H1 (cell line): ENCODE measurements at regions not wholly inside any gene's neighbourhood (a gene's known extent, or its start where the extent isn't known, plus 50 kb on each side); places are given as distances from the start of the nearest gene placed in this dataset.

ENCODE experiments used
- CTCF ChIA-PET: fragments of 300-600 bp; sonication (Branson Sonifier 250); formaldehyde crosslinking; loops from one replicate; lab custom pipeline; 2021; ENCODE audit not compliant: partially characterized antibody; lab: Charles Lee
- POLR2A ChIA-PET: fragments of 300-600 bp; sonication (Branson Sonifier 250); formaldehyde crosslinking; loops from one replicate; lab custom pipeline; 2021; ENCODE audit warnings: inconsistent platforms; ENCODE audit not compliant: partially characterized antibody; lab: Charles Lee
- DNase-seq, 2 experiments: peaks; one replicate each; pipeline versions ENCODE4 v3.0.0 to v3.0.0-alpha.2; 2010 to 2022; ENCODE audit warnings: low spot score in 2 of 2, low read depth in 1 of 2, mixed read lengths in 1 of 2
- FAIRE-seq: peaks from 2 replicates; lab custom pipeline; 2011; peaks lifted over from hg19 to GRCh38; lab: Jason Lieb, UNC
- H2AFZ ChIP-seq: 2 replicates; pipeline ENCODE4 v1.8.1; 2012; ENCODE audit warnings: low read length, inconsistent platforms
- H2AK5ac ChIP-seq: 2 replicates; pipeline ENCODE4 v1.6.1; 2013; ENCODE audit warnings: low read depth, low read length
- H2BK120ac ChIP-seq: replicated peaks from 2 replicates; pipeline ENCODE3; 2013; ENCODE audit warnings: low read depth, low read length, inconsistent platforms
- H2BK12ac ChIP-seq: 2 replicates; pipeline ENCODE4 v1.6.1; 2013; ENCODE audit warnings: low read depth, low read length
- H2BK15ac ChIP-seq: 2 replicates; pipeline ENCODE4 v1.6.1; 2013; ENCODE audit warnings: low read length
- H2BK20ac ChIP-seq: 2 replicates; pipeline ENCODE4 v1.6.1; 2013; ENCODE audit warnings: low read length
- H2BK5ac ChIP-seq: 2 replicates; pipeline ENCODE4 v1.6.1; 2013; ENCODE audit warnings: low read depth, low read length
- H3K14ac ChIP-seq: 2 replicates; pipeline ENCODE4 v1.6.1; 2013; ENCODE audit warnings: inconsistent platforms; ENCODE audit not compliant: insufficient read length
- H3K18ac ChIP-seq: 2 replicates; pipeline ENCODE4 v1.6.1; 2013; ENCODE audit warnings: low read length; ENCODE audit errors: extremely low read depth
- H3K23ac ChIP-seq: 2 replicates; pipeline ENCODE4 v1.6.1; 2013; ENCODE audit warnings: inconsistent platforms; ENCODE audit not compliant: insufficient read length
- H3K23me2 ChIP-seq: 2 replicates; pipeline ENCODE4 v1.6.1; 2013; ENCODE audit warnings: low read depth, low read length
- H3K27ac ChIP-seq: 2 replicates; pipeline ENCODE4 v1.6.1; 2011; ENCODE audit warnings: low read depth, low read length, inconsistent platforms
- H3K27me3 ChIP-seq, 4 experiments: replicated peaks in 1 of 4; 1 replicate in 1 of 4; 2 replicates in 3 of 4; pipeline versions ENCODE4 v1.6.1 to v1.8.1; 2011 to 2013; ENCODE audit warnings: low read length in 3 of 4, mild to moderate bottlenecking in 3 of 4, inconsistent platforms in 2 of 4, mixed read lengths in 2 of 4, moderate library complexity in 1 of 4; ENCODE audit not compliant: control insufficient read depth in 3 of 4, insufficient read depth in 3 of 4; ENCODE audit errors: extremely low read depth in 1 of 4
- H3K36me3 ChIP-seq, 4 experiments: 2 replicates each; pipeline versions ENCODE4 v1.6.1 to v1.8.1; 2011 to 2013; ENCODE audit warnings: mild to moderate bottlenecking in 4 of 4, low read length in 3 of 4, moderate library complexity in 2 of 4, control low read depth in 1 of 4, inconsistent platforms in 1 of 4; ENCODE audit not compliant: insufficient read depth in 4 of 4, control insufficient read depth in 2 of 4
- H3K4ac ChIP-seq: replicated peaks from 2 replicates; pipeline ENCODE3; 2013; ENCODE audit warnings: low read length, low read depth, mixed read lengths, inconsistent platforms; ENCODE audit not compliant: insufficient read length
- H3K4me1 ChIP-seq, 4 experiments: replicated peaks in 1 of 4; 1 replicate in 1 of 4; 2 replicates in 3 of 4; pipeline versions ENCODE4 v1.6.1 to v1.8.1; 2011 to 2013; ENCODE audit warnings: low read length in 3 of 4, inconsistent platforms in 2 of 4, mixed read lengths in 1 of 4; ENCODE audit not compliant: insufficient read depth in 4 of 4, control insufficient read depth in 3 of 4
- H3K4me2 ChIP-seq, 2 experiments: 2 replicates each; pipeline versions ENCODE4 v1.6.1 to v1.8.1; 2011 to 2013; ENCODE audit warnings: low read depth in 2 of 2, low read length in 2 of 2, control low read depth in 1 of 2, inconsistent platforms in 1 of 2, mild to moderate bottlenecking in 1 of 2; ENCODE audit not compliant: insufficient read depth in 1 of 2
- H3K4me3 ChIP-seq, 4 experiments: fragments of 200-600, 300-600 bp in 1 of 4; sonication (generic), shearing (Covaris generic), sonication (Bioruptor Twin) in 1 of 4; 2 replicates each; pipeline versions ENCODE4 v1.5.1 to v1.8.1; 2011 to 2016; ENCODE audit warnings: low read length in 4 of 4, low read depth in 3 of 4, control low read depth in 2 of 4, inconsistent platforms in 2 of 4, mild to moderate bottlenecking in 2 of 4, mixed read lengths in 1 of 4, moderate library complexity in 1 of 4; ENCODE audit not compliant: insufficient read depth in 2 of 4; ENCODE audit errors: extremely low read depth in 1 of 4
- H3K56ac ChIP-seq: replicated peaks from 2 replicates; pipeline ENCODE3; 2013; ENCODE audit warnings: low read depth, mild to moderate bottlenecking, mixed read lengths, low read length, inconsistent platforms; ENCODE audit not compliant: insufficient read length
- H3K79me1 ChIP-seq: 2 replicates; pipeline ENCODE4 v1.6.1; 2013; ENCODE audit warnings: low read depth, low read length, control low read depth
- H3K79me2 ChIP-seq, 2 experiments: 2 replicates each; pipeline versions ENCODE4 v1.6.1 to v1.8.1; 2012 to 2013; ENCODE audit warnings: low read length in 2 of 2, mild to moderate bottlenecking in 2 of 2, inconsistent platforms in 1 of 2; ENCODE audit not compliant: insufficient read depth in 2 of 2, control insufficient read depth in 1 of 2
- H3K9ac ChIP-seq, 4 experiments: replicated peaks in 1 of 4; 1 replicate in 1 of 4; 2 replicates in 3 of 4; pipeline versions ENCODE4 v1.6.1 to v1.8.1; 2011 to 2013; ENCODE audit warnings: low read depth in 3 of 4, low read length in 3 of 4, control low read depth in 2 of 4, mild to moderate bottlenecking in 2 of 4, moderate library complexity in 2 of 4, inconsistent platforms in 1 of 4; ENCODE audit errors: extremely low read depth in 1 of 4
- H3K9me3 ChIP-seq, 2 experiments: 2 replicates each; pipeline versions ENCODE4 v1.6.1 to v1.8.1; 2012 to 2013; ENCODE audit warnings: mild to moderate bottlenecking in 2 of 2, moderate library complexity in 2 of 2, control low read depth in 1 of 2, inconsistent platforms in 1 of 2, low read depth in 1 of 2, low read length in 1 of 2, mixed read lengths in 1 of 2; ENCODE audit not compliant: insufficient read depth in 2 of 2
- H4K20me1 ChIP-seq, 2 experiments: replicated peaks in 1 of 2; 2 replicates each; pipeline versions ENCODE3 to v1.8.1; 2011 to 2013; ENCODE audit warnings: inconsistent platforms in 2 of 2, low read length in 2 of 2, mild to moderate bottlenecking in 1 of 2; ENCODE audit not compliant: insufficient read depth in 2 of 2, control insufficient read depth in 1 of 2
- H4K5ac ChIP-seq: 2 replicates; pipeline ENCODE4 v1.6.1; 2013; ENCODE audit warnings: low read length, low read depth, mixed read lengths, inconsistent platforms; ENCODE audit not compliant: insufficient read length
- H4K8ac ChIP-seq: 2 replicates; pipeline ENCODE4 v1.8.0; 2013; ENCODE audit warnings: mild to moderate bottlenecking, moderate library complexity, low read length, inconsistent platforms; ENCODE audit not compliant: insufficient read depth; ENCODE audit errors: extremely low read depth
- H4K91ac ChIP-seq: replicated peaks from 2 replicates; pipeline ENCODE3; 2013; ENCODE audit warnings: low read length, mixed read lengths, inconsistent platforms; ENCODE audit not compliant: insufficient read length
- CBX8 ChIP-seq: fragments of 300-800, 300-1000 bp; sonication (generic); IDR thresholded peaks from 2 replicates; pipeline ENCODE4 v1.7.1; 2016; ENCODE audit warnings: low read depth, low read length, borderline replicate concordance
- CTBP2 ChIP-seq: IDR thresholded peaks from 2 replicates; pipeline ENCODE4 v1.7.0; 2011; ENCODE audit warnings: borderline replicate concordance, mild to moderate bottlenecking, moderate library complexity, mixed read lengths, low read length; ENCODE audit not compliant: insufficient read depth, insufficient read length
- E2F6 ChIP-seq: IDR thresholded peaks from 2 replicates; pipeline ENCODE4 v1.6.1; 2012; ENCODE audit warnings: inconsistent platforms
- JUN ChIP-seq: IDR thresholded peaks from 2 replicates; pipeline ENCODE4 v1.6.1; 2011; ENCODE audit warnings: low read depth, mild to moderate bottlenecking, improper control_type of control experiment, low read length
- MAX ChIP-seq: IDR thresholded peaks from 2 replicates; pipeline ENCODE4 v1.6.1; 2012; ENCODE audit warnings: inconsistent platforms
- POLR2A ChIP-seq, 2 experiments: IDR thresholded peaks; 1 replicate in 1 of 2; 2 replicates in 1 of 2; pipeline ENCODE4 v1.6.1; 2011; ENCODE audit warnings: low read depth in 2 of 2, low read length in 2 of 2, mild to moderate bottlenecking in 2 of 2; ENCODE audit errors: control extremely low read depth in 1 of 2
- RAD21 ChIP-seq, 2 experiments: IDR thresholded peaks in 1 of 2; conservative IDR thresholded peaks in 1 of 2; 2 replicates each; pipeline ENCODE4 v1.6.1; 2011; ENCODE audit warnings: low read depth in 2 of 2, low read length in 2 of 2, improper control_type of control experiment in 1 of 2, inconsistent platforms in 1 of 2, mild to moderate bottlenecking in 1 of 2, moderate library complexity in 1 of 2
- SP2 ChIP-seq: IDR thresholded peaks from 2 replicates; pipeline ENCODE4 v1.6.1; 2012; ENCODE audit warnings: mild to moderate bottlenecking, low read length, inconsistent platforms
- TEAD4 ChIP-seq: IDR thresholded peaks from 2 replicates; pipeline ENCODE4 v1.6.1; 2012; ENCODE audit warnings: low read depth, low read length, inconsistent platforms, mixed read lengths
- ZNF274 ChIP-seq: IDR thresholded peaks from 2 replicates; pipeline ENCODE4 v1.7.0; 2012; ENCODE audit warnings: low read length, borderline replicate concordance; ENCODE audit errors: extremely low read depth
- WGBS, 2 experiments: shearing (Covaris generic) in 1 of 2; methylation state at CpG; one replicate each; pipeline versions ENCODE4 v1.1.6 to v1.1.7; 2013 to 2015; ENCODE audit warnings: low lambda C conversion rate in 2 of 2, mixed read lengths in 2 of 2, inconsistent platforms in 1 of 2, low coverage in 1 of 2, missing lambda C conversion rate in 1 of 2; ENCODE audit not compliant: insufficient replicate concordance in 2 of 2, insufficient coverage in 1 of 2, insufficient read length in 1 of 2; ENCODE audit errors: extremely low coverage in 1 of 2, missing lambda C conversion rate in 1 of 2; 5-methylcytosine and 5-hydroxymethylcytosine counted together

GRCh38 chr1:96967311-96967710 is 245.7 kb downstream of the PTBP2 start:
- H3K18ac ChIP-seq = no peak overlapping the region
- ChIA-PET CTCF (interaction anchor here (0.7 to 1.2 kb wide), 5 partner anchors 12 to 1001 kb away, joined by 3 to 5 read pairs (median 4); no protein-coding TSS in a partner anchor), POLR2A (no interaction called here)
- no peak overlapping the region for H3K9ac ChIP-seq
- no peak overlapping the region for H3K4me3 ChIP-seq
- FAIRE-seq (no peak), DNase-seq (no peak)
- no peaks in the 10 kb centered on the region for H3K23me2 ChIP-seq
- no peak overlapping the region for H2BK20ac ChIP-seq
- no peak overlapping the region for H2AFZ ChIP-seq
- no peaks in the 10 kb centered on the region for H3K4me1 ChIP-seq
- no peak overlapping the region for H3K4ac ChIP-seq
- no peaks in the 10 kb centered on the region for H3K36me3 ChIP-seq
- no peaks in the 10 kb centered on the region for H3K9me3 ChIP-seq
- no peak for TF ChIP-seq SP2
- no peak for TF ChIP-seq CTBP2
- no peak for TF ChIP-seq E2F6
- TF ChIP-seq JUN = no peak
- TF ChIP-seq RAD21 (IDR thresholded peaks at IDR 0.05 in 1 of 2, conservative IDR thresholded peaks at IDR 0.05 in 1 of 2; ENCODE audit: low read depth in 2 of 2, low read length in 2 of 2) = no peak
- TF ChIP-seq CBX8 = no peak
- TF ChIP-seq POLR2A (IDR thresholded peaks at IDR 0.05; ENCODE audit: control extremely low read depth in 1 of 2, low read depth in 2 of 2, low read length in 2 of 2) = no peak
- no peak for TF ChIP-seq MAX
- TF ChIP-seq ZNF274 = no peak
- no peak for TF ChIP-seq TEAD4
- H4K5ac ChIP-seq = no peak overlapping the region
- WGBS, 2 experiments = 88% methylated on average over 8 of the region's 8 CpGs; no CpG with 5 or more reads in 1 of the 2 experiments
- no peak overlapping the region for H3K27ac ChIP-seq
- no peak overlapping the region for H3K56ac ChIP-seq
- no peak overlapping the region for H3K4me2 ChIP-seq
- no peak overlapping the region for H3K14ac ChIP-seq
- H2BK12ac ChIP-seq = no peak overlapping the region
- no peaks in the 10 kb centered on the region for H3K27me3 ChIP-seq
- no peak overlapping the region for H2BK15ac ChIP-seq
- no peak overlapping the region for H3K23ac ChIP-seq
- no peak overlapping the region for H4K8ac ChIP-seq
- H3K79me1 ChIP-seq = no peaks in the 10 kb centered on the region
- H2BK120ac ChIP-seq = no peak overlapping the region
- no peaks in the 10 kb centered on the region for H4K20me1 ChIP-seq
- no peaks in the 10 kb centered on the region for H3K79me2 ChIP-seq
- H2BK5ac ChIP-seq = no peak overlapping the region
- H2AK5ac ChIP-seq = no peak overlapping the region
- no peak overlapping the region for H4K91ac ChIP-seq
